MM.1S (cell line): ENCODE measurements at regions not wholly inside any gene's neighbourhood (a gene's known extent, or its start where the extent isn't known, plus 50 kb on each side); places are given as distances from the start of the nearest gene placed in this dataset.

Experiments used
- EZH2 ChIP-seq: fragments of 300-600 bp; sonication (generic); optimal IDR thresholded peaks from 2 replicates; pipeline ENCODE3; 2017; ENCODE audit warnings: low read depth, mild to moderate bottlenecking, antibody characterized with exemption, low read length, mixed read lengths
- EZH2phosphoT487 ChIP-seq: fragments of 300-600 bp; sonication (generic); IDR thresholded peaks from 2 replicates; pipeline ENCODE4 v1.6.1; 2018; ENCODE audit warnings: antibody characterized with exemption, low read length
- TF ChIP-seq, protein P1 (sequence below): fragments of 300-600 bp; sonication (generic); IDR thresholded peaks from 2 replicates; pipeline ENCODE4 v1.5.1; 2016; ENCODE audit warnings: antibody characterized with exemption, low read length, mixed read lengths

DNA sequence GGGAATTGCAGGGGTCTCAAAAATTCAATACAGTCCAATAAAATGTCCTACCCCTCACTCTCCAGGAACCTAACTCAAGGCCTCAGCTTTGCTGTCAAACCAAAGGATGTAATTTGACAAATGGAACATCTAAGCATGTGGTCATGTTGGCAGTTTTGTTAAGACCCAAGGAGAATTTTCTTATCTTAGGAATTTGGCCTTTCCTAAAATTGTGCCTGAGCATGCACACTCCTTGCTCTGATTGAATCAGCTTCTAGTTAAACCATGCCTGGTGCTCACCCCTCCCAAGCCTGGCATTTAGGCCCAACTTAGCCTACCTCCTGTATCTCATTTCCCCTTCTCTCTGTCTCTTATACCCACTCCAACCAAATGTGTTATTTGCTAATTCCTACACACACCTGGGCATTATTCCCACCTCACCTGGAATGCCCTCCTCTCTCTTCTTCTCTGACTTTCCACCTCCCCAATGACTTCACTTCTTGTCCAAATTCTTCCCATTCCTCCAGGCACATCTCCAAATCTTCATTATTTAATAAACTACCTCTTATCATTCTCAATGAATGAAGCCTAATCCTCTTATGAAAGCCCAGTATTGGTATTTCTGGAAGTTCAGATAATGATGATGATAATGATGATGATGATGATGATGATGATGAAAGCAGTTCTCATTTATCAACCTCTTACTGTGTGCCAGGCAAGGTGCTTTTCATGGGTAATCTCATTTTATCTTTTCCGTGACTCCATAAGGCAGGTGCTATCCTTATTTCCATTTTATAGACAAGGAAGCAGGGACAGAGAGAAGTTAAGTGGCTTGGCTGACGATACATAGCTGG is 178.0 kb upstream of the IRX6 start:
- TF ChIP-seq, protein P1, sequence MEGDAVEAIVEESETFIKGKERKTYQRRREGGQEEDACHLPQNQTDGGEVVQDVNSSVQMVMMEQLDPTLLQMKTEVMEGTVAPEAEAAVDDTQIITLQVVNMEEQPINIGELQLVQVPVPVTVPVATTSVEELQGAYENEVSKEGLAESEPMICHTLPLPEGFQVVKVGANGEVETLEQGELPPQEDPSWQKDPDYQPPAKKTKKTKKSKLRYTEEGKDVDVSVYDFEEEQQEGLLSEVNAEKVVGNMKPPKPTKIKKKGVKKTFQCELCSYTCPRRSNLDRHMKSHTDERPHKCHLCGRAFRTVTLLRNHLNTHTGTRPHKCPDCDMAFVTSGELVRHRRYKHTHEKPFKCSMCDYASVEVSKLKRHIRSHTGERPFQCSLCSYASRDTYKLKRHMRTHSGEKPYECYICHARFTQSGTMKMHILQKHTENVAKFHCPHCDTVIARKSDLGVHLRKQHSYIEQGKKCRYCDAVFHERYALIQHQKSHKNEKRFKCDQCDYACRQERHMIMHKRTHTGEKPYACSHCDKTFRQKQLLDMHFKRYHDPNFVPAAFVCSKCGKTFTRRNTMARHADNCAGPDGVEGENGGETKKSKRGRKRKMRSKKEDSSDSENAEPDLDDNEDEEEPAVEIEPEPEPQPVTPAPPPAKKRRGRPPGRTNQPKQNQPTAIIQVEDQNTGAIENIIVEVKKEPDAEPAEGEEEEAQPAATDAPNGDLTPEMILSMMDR = no peak
- TF ChIP-seq EZH2 = no peak
- TF ChIP-seq EZH2phosphoT487 = no peak
